GM19397 (cell line): ENCODE measurements at regions not wholly inside any gene's neighbourhood (a gene's known extent, or its start where the extent isn't known, plus 50 kb on each side); places are given as distances from the start of the nearest gene placed in this dataset.

Source experiments
- ATAC-seq: cut with Tn5 transposase; IDR thresholded peaks from one replicate; pipeline ENCODE4 v1.9.1; 2021; ENCODE audit warnings: mild to moderate bottlenecking, moderate library complexity; ENCODE audit not compliant: unreplicated experiment

DNA sequence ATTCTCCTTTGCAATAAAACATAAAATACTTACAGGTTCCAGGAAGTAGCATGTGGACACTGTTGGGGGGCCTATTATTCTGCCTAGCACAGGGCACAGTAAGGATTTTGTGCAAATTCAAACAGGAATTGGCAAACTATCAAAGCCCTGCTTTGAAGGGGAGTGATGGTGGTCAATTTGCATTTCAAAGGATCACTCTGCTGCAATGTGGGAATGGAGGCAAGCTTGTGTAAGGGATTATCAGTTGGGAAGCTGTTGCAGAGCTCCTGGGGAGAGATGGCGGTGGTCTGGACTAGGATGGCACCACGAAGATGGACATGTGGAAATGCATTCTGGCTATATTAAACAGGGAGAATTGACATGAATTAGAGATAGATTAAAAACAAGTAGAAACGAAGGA is 990.7 kb upstream of the RBFOX1 start:
- no peak for ATAC-seq

DNA sequence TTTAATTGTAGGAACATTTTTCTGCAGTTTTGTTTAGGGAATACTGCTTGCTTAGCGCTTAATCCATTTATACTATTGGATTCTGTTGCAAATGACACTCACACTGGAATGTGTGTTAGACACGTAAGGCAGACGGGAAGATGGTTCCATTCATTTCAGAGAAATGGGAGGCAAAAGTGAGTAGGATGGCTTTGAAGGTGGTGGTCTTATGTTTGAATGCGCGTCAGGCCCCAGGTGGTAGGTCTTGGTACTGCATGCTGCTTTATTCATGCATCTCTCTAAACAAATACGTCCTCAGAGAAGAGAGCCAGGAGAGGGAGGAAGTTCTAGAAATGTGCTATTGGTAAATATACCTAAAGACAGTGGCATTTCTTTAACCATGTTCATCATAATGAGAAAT is 997.6 kb upstream of the RBFOX1 start:
- no peak for ATAC-seq

DNA sequence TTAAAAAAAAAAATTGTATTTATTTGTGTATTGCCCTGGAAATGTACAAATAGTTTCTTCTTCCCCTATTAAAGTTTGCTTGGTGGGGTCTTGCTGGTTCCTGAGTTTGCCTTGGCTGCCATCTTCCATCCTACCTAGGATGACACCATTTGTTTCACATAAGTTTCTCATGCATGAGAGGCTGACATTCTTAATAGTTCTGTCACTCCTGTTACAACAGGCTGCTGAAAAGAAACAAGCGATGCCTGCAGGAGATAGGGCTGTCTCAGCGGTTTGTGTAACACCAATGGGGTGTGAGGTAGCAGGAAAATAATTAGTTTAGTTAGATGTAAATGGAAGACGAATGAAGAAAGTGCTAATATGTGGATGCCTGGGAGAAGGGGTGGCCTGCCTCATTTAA is 1000.9 kb upstream of the RBFOX1 start:
- ATAC-seq = no peak

DNA sequence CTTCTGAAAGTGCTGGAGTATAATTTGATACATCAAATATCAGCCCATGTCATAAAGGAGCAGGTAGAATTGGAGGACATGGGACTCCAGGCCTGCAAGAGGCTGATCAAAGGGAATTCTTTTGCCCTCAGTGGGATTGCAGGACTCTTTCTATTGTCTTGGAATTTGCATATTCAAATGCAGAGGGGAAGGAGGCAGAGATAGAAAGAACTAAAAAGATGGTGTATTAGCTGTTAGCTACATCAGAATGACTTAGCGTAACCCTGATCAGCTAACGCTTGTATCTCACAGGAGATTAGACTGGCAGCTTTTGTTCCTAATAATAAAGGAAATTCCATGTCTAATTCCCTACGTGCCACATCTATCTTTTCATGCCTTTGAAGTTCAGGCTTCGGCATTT is 1014.7 kb upstream of the RBFOX1 start:
- no peak for ATAC-seq

DNA sequence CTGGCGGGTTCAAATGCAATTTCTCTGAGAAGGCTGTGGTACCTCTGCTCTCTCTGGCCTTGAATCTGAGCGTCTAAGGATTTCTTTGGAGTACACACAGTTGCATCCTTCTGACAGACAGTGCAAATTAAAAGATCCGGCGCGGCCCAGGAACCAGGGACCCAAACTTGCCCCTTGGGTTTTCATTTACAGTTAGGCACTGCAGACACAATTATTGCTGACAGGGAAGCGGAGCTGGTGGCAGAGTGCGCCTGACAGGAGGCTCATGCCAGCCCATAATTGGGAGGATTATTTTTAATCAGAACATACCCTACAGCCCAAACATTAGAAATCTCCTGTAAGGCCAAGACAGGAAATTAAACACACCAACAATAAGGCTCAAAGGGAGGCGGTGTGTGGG is 1023.4 kb upstream of the RBFOX1 start:
- ATAC-seq = no peak

DNA sequence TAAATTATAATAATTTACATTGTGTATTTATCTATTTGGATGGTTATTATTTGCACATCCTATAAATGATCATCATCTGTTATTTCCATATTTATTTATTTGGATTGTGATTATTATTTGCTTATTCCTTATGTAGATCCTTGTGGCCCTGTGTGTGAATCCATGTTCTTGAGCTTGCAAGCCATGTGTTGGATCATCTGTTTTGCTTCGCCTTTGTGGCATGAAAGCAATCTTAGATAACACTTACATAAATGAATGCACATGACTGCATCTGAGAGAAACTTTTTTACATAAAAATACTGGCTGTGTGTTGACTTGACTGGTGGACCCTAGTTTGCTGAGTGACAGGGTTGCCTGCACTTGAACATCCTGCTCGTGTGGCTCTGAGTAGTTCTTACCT is 1024.5 kb upstream of the RBFOX1 start:
- ATAC-seq = no peak

DNA sequence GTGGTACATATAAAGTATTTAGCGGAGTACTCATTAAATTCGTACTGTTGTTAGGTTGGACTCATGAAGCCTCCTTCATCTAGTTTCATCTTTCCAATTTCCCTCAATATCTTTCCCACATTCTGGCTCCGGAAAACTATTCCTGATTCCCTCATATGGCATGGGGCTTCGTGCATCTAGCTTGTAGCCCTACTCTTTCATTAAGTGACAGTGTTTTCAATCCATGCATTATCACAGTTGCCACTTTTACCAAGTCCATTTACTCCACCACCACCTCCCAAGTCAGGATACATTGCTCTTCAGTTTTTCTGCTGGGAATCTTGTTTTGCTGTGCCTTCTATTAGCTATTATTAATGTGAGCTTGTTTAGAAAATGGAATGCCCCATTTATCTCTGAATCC is 1032.1 kb upstream of the RBFOX1 start:
- no peak for ATAC-seq

DNA sequence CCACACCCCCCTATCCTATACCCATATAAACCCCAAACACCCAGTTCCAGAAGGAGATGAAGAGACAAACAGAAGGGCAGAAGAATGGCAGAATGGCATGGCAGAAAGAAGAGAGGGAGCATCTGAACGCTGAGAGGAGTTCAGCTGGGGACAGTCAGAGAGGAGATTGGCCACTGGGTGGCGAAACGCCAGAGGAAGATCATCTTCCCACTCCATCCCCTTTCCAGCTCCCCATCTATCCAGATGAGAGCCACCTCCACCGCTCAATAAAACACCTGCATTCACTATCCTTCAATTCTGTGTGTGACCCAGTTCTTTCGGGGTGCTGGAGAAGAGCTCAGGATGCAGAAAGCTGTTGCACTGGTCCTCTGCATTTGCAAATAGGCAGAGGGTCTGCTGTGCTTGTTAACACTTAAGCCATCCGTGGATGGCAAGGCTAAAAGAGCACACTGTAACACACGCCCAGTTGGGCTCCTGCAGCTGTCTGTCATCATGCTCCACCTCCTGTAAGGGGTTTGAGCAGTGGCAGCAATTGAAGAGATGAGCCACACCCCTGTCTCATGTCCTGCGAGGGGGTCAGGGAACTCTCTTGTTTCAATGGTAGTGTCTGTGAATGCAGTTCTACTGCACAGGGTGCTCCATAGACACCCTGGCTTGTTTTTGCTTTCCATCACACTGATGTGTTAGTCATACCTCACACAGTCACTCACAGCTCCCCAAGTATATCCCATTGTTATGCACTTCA is 1034.8 kb upstream of the RBFOX1 start:
- ATAC-seq = no peak

DNA sequence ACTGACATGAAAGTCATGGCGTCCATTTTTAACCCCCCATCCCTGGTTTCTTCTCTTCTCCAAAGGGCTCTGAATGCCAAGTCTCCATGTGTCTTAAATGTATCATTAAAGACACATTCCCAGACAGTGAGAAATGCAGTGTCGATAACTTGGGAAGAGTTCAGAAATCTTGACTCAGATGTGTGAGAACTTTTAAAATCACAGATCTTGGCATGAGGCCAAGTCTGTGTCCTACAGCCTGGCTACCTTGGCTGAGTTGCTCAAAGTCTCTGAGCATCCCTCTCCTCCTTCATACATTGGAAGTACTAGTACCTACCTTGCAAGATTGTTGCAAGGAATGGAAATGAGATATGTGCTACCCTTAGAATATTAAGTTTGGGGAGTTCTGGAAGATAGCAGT is 1046.5 kb upstream of the RBFOX1 start:
- no peak for ATAC-seq

DNA sequence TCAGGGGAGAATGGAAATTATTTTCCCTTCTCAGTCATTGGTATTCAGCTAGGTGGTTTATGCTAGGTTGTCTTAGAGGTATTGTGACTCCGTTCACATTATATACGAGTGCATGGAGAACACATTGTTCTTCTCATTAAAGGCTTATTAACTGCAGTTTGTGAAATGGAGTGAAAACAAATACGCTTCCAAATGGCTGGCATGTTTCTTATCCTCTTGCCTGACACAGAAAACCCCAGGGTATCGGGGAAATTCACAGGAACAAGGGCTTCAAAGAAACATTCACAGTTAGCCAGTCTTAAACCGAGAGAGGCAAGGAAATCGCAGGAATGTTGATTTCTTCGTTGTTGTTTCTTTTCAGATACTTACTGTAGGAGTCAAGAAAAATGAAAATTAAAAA is 1047.9 kb upstream of the RBFOX1 start:
- ATAC-seq = no peak

DNA sequence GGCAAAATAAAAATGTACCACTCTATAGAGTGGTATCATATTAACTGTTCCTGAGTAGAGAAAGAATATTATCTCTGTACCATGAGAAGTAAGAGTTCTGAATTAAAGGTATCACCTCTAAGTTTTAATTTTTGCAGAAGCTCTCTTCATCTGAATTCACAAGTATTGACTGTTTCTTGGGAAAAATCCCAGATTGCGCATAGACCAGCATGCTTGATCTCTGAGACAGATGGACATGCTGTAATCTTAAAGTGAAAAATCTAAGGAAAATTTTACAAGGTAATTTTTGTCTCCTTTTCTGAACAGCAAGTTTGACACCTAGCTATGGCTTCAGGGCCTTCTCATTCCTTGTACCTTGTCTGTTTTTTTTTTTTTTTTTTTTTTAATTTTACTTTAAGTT is 1050.7 kb upstream of the RBFOX1 start:
- no peak for ATAC-seq

DNA sequence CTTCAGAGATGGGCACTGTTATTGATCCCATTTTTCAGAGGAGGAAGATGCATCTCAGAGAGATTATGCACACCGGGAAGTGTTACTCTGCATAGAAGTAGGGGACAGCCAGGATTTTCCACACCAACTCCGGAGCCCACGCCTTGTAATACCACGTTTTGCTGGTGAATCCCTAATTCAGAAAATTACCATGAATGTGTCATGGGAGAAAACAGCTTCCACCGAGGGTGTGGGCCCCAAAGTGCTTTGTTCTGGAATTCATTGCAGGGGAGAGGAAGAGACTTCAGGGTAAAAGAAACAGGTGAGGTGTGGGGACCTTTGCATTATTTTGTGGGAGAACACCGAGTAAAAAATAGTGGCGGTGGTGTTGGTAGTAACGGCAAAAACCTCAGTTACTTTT is 1051.4 kb upstream of the RBFOX1 start:
- ATAC-seq = no peak

DNA sequence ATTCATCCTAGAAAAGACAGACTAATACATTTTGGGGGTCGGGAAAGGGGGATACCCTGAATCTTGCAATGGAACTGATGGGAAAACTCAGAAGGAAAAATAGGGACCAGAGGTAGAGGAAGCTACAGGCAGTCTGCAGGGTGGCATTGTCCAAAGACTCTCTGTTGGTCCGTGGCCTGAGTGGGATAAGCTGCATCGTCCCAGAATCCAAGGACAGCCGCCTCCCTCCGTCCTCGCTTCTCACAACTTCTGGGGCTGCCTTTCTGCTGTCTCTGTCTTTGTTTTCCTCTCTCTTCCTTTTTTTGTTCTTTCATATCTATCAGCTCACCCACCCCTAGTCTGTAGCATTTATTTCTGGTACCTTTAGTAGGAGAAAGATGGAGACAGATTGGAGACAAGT is 1052.6 kb upstream of the RBFOX1 start:
- ATAC-seq = no peak

DNA sequence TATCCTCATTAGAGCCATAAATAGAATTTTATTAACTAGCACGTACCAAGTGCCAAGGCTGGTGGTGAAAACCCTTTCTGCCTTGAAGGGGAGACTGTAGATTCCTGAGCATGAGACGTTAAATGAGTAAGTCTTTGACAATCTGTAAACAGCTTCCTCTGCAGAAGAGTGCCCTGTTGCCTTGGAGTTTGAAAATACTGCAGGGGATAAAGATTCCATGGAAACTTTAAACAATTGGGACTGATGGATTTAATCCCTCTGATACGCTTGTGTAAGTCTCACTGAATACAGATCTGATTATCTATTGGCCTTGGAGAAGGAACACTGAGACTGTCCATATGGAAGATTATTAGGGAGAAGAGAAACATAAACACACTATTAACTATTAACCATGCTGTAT is 1053.4 kb upstream of the RBFOX1 start:
- no peak for ATAC-seq

DNA sequence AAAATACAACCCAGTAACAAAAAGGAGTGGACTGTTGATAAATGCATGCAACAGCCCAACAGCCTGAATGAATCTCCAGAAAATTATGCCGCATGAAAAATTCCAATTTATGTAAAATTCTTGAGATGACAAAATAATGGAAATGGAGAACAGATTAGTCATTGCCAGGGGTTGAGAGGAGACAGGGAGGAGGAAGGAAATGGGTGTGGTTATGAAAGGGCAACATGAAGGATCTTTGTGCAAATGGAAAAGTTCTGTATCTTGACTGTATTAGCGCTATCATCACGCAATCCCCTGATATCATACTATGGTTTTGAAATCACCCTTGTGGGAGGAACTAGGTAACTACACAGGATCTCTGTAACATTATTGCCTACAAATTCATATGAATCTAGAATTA is 1058.3 kb upstream of the RBFOX1 start:
- ATAC-seq = no peak

DNA sequence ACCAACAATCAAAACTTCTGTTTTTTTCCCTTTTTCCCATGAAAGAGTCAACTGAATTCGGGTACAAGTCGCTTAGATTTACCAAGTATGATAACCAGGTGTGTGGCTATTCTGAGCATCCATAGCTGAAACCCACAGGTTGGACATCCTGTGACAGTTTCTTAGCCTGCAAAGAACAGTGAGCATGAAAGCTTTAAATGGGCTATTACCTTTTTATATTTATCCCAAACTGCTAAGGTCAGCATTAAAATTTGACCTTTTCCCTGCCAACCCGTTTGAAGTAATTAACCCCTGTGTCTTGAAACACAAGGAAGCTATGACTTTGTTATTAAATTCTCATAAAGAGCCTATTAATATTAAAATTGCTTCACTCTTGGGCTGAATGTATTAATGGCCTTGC is 1065.0 kb upstream of the RBFOX1 start:
- no peak for ATAC-seq

DNA sequence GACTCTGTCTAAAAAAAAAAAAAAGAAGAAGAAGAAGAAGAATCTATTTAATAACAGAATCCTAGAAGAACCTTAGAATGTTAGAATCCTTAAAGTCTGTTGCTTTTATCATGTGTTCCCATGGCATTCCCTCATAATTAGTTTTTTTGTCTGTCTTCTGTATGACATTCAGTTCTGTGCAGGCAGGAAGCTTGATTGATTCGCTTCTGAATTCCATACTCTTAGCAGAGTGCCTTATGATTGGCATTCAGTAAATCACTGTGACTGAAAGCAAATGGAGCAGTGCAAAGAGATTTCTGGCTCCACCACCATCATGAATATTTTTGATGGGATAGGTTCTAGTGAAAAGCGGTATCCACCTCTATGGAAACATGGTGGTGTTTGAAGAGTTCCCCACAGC is 1065.9 kb upstream of the RBFOX1 start:
- no peak for ATAC-seq

DNA sequence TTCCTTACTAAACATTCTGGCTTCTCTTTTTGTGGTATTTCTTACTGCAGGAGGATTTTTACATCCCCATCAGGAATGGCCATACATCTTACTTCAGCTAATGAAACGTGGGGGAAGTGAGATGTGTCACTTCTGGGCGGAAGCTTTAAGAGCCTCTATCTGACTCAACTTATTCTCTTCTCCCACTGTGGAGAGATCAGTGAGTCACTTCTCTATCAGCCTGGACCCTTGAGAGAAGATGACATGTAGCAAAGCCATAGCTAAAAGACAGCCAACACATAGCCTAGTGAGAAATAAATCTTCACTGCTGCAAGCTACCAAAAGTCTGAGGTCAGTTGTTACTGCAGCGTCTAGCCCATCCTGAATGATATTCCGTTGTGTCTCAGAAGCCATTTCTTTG is 1066.7 kb upstream of the RBFOX1 start:
- ATAC-seq = no peak

DNA sequence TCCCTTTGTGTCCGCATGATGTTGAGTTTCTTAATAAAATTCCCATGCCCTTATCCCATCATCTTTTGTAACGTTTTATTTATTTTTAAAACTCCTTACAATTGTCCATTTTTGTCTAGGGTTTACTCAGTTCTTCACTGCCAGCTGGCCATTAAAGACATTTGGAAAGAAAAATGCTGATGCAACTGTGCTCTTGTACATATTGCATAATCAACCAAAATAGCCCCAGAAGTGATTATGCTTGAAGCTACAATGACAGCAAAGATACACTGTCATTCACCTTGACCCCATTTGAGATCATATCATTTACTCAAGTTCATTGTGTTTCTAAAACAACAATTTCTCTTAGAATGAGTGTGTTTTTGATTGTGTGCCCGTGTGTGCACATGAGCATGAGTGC is 1074.6 kb upstream of the RBFOX1 start:
- ATAC-seq = no peak

DNA sequence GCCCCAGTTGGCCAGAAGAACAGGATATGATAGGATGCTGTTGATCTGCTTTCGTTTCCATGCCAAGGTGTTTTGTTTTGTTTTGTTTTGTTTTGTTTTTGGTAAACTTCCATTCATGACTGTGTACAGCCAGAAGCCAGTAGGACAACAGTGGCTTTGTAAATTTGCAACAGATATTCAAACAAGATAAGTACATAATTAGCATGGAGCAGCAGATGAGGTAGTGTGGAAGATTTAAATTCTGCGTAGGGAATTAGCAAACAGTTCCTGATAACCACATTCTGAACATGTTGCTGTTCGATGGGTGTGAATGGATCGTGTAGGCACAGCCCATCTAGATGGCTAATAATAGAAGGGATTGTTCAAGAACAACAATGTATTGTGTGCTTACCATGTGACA is 1080.1 kb upstream of the RBFOX1 start:
- ATAC-seq = no peak

DNA sequence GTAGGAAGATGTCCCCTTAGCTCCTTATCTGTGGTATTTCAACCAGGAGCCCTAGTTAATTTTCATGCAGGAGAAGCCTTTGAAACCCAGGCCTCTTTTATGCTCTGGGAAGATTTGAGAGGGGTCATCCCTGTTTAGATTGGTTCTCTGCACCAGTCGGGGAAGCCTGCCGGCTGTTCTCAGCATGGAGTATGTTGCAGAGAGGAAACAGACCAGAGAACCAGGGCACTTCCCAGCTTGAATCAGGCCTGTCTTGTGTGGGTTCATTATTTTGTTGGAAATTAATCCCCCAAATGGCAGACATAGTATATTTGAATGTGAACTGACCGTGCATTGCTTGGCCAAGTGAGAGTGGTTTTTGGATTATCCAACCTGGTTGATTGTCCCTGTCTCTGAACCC is 1082.1 kb upstream of the RBFOX1 start:
- ATAC-seq = no peak

DNA sequence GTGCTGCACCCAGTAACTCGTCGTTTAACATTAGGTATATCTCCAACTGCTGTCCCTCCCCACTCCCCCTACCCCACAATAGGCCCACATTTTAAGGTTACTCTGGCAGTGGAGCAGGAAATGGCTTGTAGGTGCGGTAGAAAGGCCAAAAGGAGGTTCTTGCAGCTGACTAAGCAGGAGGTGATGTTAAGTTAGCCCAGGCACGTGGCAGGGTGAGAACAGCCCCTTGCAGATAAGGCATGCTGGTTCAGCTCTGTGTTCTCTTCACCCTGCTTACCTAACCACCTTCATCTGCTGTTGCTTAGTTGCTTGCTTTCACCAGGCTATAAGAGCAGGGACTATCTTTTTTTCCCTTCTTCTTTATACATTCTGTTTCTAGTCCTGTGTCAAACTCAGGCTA is 1082.8 kb upstream of the RBFOX1 start:
- no peak for ATAC-seq

DNA sequence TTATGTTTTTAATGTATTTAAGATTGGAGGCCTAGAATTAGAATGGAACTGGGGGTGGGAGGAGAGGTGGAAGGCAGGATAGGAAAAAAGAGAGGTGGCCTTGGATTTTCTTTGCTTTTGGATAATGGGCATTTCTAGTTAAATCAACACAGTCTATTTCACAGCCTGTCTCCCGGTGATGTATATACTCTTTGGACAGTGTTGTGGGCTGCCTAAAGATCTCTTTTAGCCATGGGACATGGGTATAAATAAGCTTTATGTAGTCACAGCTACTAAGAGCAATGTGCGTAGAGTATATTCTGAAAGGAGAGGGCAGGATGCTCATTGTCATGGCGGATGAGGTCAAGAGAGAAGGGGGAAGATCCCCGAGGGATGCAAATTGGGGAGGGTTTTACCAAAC is 1084.4 kb upstream of the RBFOX1 start:
- ATAC-seq = no peak

DNA sequence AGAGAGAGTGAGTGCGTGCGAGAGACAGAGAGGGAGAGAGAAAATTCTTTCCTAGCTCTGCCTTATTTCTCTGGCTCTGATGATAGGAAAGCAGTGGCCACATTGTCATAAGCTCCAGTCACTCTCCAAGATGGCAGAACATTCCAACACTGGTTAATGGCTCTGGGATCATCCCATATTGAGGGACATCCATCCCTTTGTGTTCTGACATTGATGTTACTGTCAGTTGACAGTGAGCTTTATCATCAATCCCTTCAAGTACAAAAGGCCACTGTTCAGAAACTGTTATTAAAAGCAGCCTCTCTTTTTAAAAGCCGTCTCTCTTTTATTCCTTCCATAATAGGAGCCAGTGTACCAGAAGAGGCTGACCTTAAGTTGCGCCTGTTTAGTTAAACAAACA is 1084.9 kb upstream of the RBFOX1 start:
- ATAC-seq = no peak
